H1 (cell line): ENCODE measurements at regions not wholly inside any gene's neighbourhood (a gene's known extent, or its start where the extent isn't known, plus 50 kb on each side); places are given as distances from the start of the nearest gene placed in this dataset.

Experiments used
- CTCF ChIA-PET: fragments of 300-600 bp; sonication (Branson Sonifier 250); formaldehyde crosslinking; loops from one replicate; lab custom pipeline; 2021; ENCODE audit not compliant: partially characterized antibody; lab: Charles Lee
- POLR2A ChIA-PET: fragments of 300-600 bp; sonication (Branson Sonifier 250); formaldehyde crosslinking; loops from one replicate; lab custom pipeline; 2021; ENCODE audit warnings: inconsistent platforms; ENCODE audit not compliant: partially characterized antibody; lab: Charles Lee
- DNase-seq, 2 experiments: peaks; one replicate each; pipeline versions ENCODE4 v3.0.0 to v3.0.0-alpha.2; 2010 to 2022; ENCODE audit warnings: low spot score in 2 of 2, low read depth in 1 of 2, mixed read lengths in 1 of 2
- FAIRE-seq: peaks from 2 replicates; lab custom pipeline; 2011; peaks lifted over from hg19 to GRCh38; lab: Jason Lieb, UNC
- H2AFZ ChIP-seq: 2 replicates; pipeline ENCODE4 v1.8.1; 2012; ENCODE audit warnings: low read length, inconsistent platforms
- H2AK5ac ChIP-seq: 2 replicates; pipeline ENCODE4 v1.6.1; 2013; ENCODE audit warnings: low read depth, low read length
- H2BK120ac ChIP-seq: replicated peaks from 2 replicates; pipeline ENCODE3; 2013; ENCODE audit warnings: low read depth, low read length, inconsistent platforms
- H2BK12ac ChIP-seq: 2 replicates; pipeline ENCODE4 v1.6.1; 2013; ENCODE audit warnings: low read depth, low read length
- H2BK15ac ChIP-seq: 2 replicates; pipeline ENCODE4 v1.6.1; 2013; ENCODE audit warnings: low read length
- H2BK20ac ChIP-seq: 2 replicates; pipeline ENCODE4 v1.6.1; 2013; ENCODE audit warnings: low read length
- H2BK5ac ChIP-seq: 2 replicates; pipeline ENCODE4 v1.6.1; 2013; ENCODE audit warnings: low read depth, low read length
- H3K14ac ChIP-seq: 2 replicates; pipeline ENCODE4 v1.6.1; 2013; ENCODE audit warnings: inconsistent platforms; ENCODE audit not compliant: insufficient read length
- H3K18ac ChIP-seq: 2 replicates; pipeline ENCODE4 v1.6.1; 2013; ENCODE audit warnings: low read length; ENCODE audit errors: extremely low read depth
- H3K23ac ChIP-seq: 2 replicates; pipeline ENCODE4 v1.6.1; 2013; ENCODE audit warnings: inconsistent platforms; ENCODE audit not compliant: insufficient read length
- H3K23me2 ChIP-seq: 2 replicates; pipeline ENCODE4 v1.6.1; 2013; ENCODE audit warnings: low read depth, low read length
- H3K27ac ChIP-seq: 2 replicates; pipeline ENCODE4 v1.6.1; 2011; ENCODE audit warnings: low read depth, low read length, inconsistent platforms
- H3K27me3 ChIP-seq, 4 experiments: replicated peaks in 1 of 4; 1 replicate in 1 of 4; 2 replicates in 3 of 4; pipeline versions ENCODE4 v1.6.1 to v1.8.1; 2011 to 2013; ENCODE audit warnings: low read length in 3 of 4, mild to moderate bottlenecking in 3 of 4, inconsistent platforms in 2 of 4, mixed read lengths in 2 of 4, moderate library complexity in 1 of 4; ENCODE audit not compliant: control insufficient read depth in 3 of 4, insufficient read depth in 3 of 4; ENCODE audit errors: extremely low read depth in 1 of 4
- H3K36me3 ChIP-seq, 4 experiments: 2 replicates each; pipeline versions ENCODE4 v1.6.1 to v1.8.1; 2011 to 2013; ENCODE audit warnings: mild to moderate bottlenecking in 4 of 4, low read length in 3 of 4, moderate library complexity in 2 of 4, control low read depth in 1 of 4, inconsistent platforms in 1 of 4; ENCODE audit not compliant: insufficient read depth in 4 of 4, control insufficient read depth in 2 of 4
- H3K4ac ChIP-seq: replicated peaks from 2 replicates; pipeline ENCODE3; 2013; ENCODE audit warnings: low read length, low read depth, mixed read lengths, inconsistent platforms; ENCODE audit not compliant: insufficient read length
- H3K4me1 ChIP-seq, 4 experiments: replicated peaks in 1 of 4; 1 replicate in 1 of 4; 2 replicates in 3 of 4; pipeline versions ENCODE4 v1.6.1 to v1.8.1; 2011 to 2013; ENCODE audit warnings: low read length in 3 of 4, inconsistent platforms in 2 of 4, mixed read lengths in 1 of 4; ENCODE audit not compliant: insufficient read depth in 4 of 4, control insufficient read depth in 3 of 4
- H3K4me2 ChIP-seq, 2 experiments: 2 replicates each; pipeline versions ENCODE4 v1.6.1 to v1.8.1; 2011 to 2013; ENCODE audit warnings: low read depth in 2 of 2, low read length in 2 of 2, control low read depth in 1 of 2, inconsistent platforms in 1 of 2, mild to moderate bottlenecking in 1 of 2; ENCODE audit not compliant: insufficient read depth in 1 of 2
- H3K4me3 ChIP-seq, 4 experiments: fragments of 200-600, 300-600 bp in 1 of 4; sonication (generic), shearing (Covaris generic), sonication (Bioruptor Twin) in 1 of 4; 2 replicates each; pipeline versions ENCODE4 v1.5.1 to v1.8.1; 2011 to 2016; ENCODE audit warnings: low read length in 4 of 4, low read depth in 3 of 4, control low read depth in 2 of 4, inconsistent platforms in 2 of 4, mild to moderate bottlenecking in 2 of 4, mixed read lengths in 1 of 4, moderate library complexity in 1 of 4; ENCODE audit not compliant: insufficient read depth in 2 of 4; ENCODE audit errors: extremely low read depth in 1 of 4
- H3K56ac ChIP-seq: replicated peaks from 2 replicates; pipeline ENCODE3; 2013; ENCODE audit warnings: low read depth, mild to moderate bottlenecking, mixed read lengths, low read length, inconsistent platforms; ENCODE audit not compliant: insufficient read length
- H3K79me1 ChIP-seq: 2 replicates; pipeline ENCODE4 v1.6.1; 2013; ENCODE audit warnings: low read depth, low read length, control low read depth
- H3K79me2 ChIP-seq, 2 experiments: 2 replicates each; pipeline versions ENCODE4 v1.6.1 to v1.8.1; 2012 to 2013; ENCODE audit warnings: low read length in 2 of 2, mild to moderate bottlenecking in 2 of 2, inconsistent platforms in 1 of 2; ENCODE audit not compliant: insufficient read depth in 2 of 2, control insufficient read depth in 1 of 2
- H3K9ac ChIP-seq, 4 experiments: replicated peaks in 1 of 4; 1 replicate in 1 of 4; 2 replicates in 3 of 4; pipeline versions ENCODE4 v1.6.1 to v1.8.1; 2011 to 2013; ENCODE audit warnings: low read depth in 3 of 4, low read length in 3 of 4, control low read depth in 2 of 4, mild to moderate bottlenecking in 2 of 4, moderate library complexity in 2 of 4, inconsistent platforms in 1 of 4; ENCODE audit errors: extremely low read depth in 1 of 4
- H3K9me3 ChIP-seq, 2 experiments: 2 replicates each; pipeline versions ENCODE4 v1.6.1 to v1.8.1; 2012 to 2013; ENCODE audit warnings: mild to moderate bottlenecking in 2 of 2, moderate library complexity in 2 of 2, control low read depth in 1 of 2, inconsistent platforms in 1 of 2, low read depth in 1 of 2, low read length in 1 of 2, mixed read lengths in 1 of 2; ENCODE audit not compliant: insufficient read depth in 2 of 2
- H4K20me1 ChIP-seq, 2 experiments: replicated peaks in 1 of 2; 2 replicates each; pipeline versions ENCODE3 to v1.8.1; 2011 to 2013; ENCODE audit warnings: inconsistent platforms in 2 of 2, low read length in 2 of 2, mild to moderate bottlenecking in 1 of 2; ENCODE audit not compliant: insufficient read depth in 2 of 2, control insufficient read depth in 1 of 2
- H4K5ac ChIP-seq: 2 replicates; pipeline ENCODE4 v1.6.1; 2013; ENCODE audit warnings: low read length, low read depth, mixed read lengths, inconsistent platforms; ENCODE audit not compliant: insufficient read length
- H4K8ac ChIP-seq: 2 replicates; pipeline ENCODE4 v1.8.0; 2013; ENCODE audit warnings: mild to moderate bottlenecking, moderate library complexity, low read length, inconsistent platforms; ENCODE audit not compliant: insufficient read depth; ENCODE audit errors: extremely low read depth
- H4K91ac ChIP-seq: replicated peaks from 2 replicates; pipeline ENCODE3; 2013; ENCODE audit warnings: low read length, mixed read lengths, inconsistent platforms; ENCODE audit not compliant: insufficient read length
- E2F6 ChIP-seq: IDR thresholded peaks from 2 replicates; pipeline ENCODE4 v1.6.1; 2012; ENCODE audit warnings: inconsistent platforms
- EZH2 ChIP-seq: fragments of 200-600 bp; sonication (generic); IDR thresholded peaks from 2 replicates; pipeline ENCODE4 v1.7.1; 2012; ENCODE audit warnings: low read depth, mild to moderate bottlenecking, moderate library complexity, low read length, inconsistent platforms; ENCODE audit not compliant: severe bottlenecking
- GABPA ChIP-seq: IDR thresholded peaks from 2 replicates; pipeline ENCODE4 v1.6.1; 2011; ENCODE audit warnings: mild to moderate bottlenecking, low read length, moderate library complexity, borderline replicate concordance; ENCODE audit not compliant: insufficient read depth
- GTF2F1 ChIP-seq: IDR thresholded peaks from 2 replicates; pipeline ENCODE4 v1.6.1; 2012; ENCODE audit warnings: low read depth, low read length, improper control_type of control experiment, borderline replicate concordance
- HDAC6 ChIP-seq: IDR thresholded peaks from one replicate; pipeline ENCODE4 v1.7.1; 2012; ENCODE audit warnings: low read depth, mild to moderate bottlenecking, inconsistent platforms, low read length, moderate library complexity
- PHF8 ChIP-seq: fragments of 200-600 bp; sonication (generic); conservative IDR thresholded peaks from 2 replicates; pipeline ENCODE4 v1.7.1; 2012; ENCODE audit warnings: low read depth, mild to moderate bottlenecking, inconsistent platforms, low read length, moderate library complexity

DNA sequence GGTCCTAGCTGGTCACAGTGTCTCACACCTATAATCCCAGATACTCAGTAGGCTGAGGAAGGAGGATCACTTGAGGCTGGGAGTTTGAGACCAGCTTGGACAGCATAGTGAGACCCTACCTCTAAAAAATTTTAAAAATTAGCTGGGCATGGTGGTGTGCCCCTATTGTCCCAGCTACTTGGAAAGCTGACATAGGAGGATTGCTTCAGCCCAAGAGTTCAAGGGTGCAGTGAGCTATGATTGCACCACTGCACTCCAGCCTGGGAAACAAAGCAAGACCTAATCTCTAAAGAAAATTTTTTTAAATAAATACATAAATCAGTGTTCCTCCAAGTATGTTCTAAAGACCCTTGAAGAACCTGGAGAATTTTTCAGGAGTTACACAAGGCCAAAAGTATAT lies 50.6 kb upstream of the GNAO1 start:
- Histone ChIP-seq H3K9ac (no peak overlapping the region), H4K91ac (no peak overlapping the region), H2BK120ac (no peak overlapping the region), H4K20me1 (no peaks in the 10 kb centered on the region), H4K5ac (no peak overlapping the region), H3K79me1 (no peaks in the 10 kb centered on the region), H3K56ac (no peak overlapping the region), H3K9me3 (no peaks in the 10 kb centered on the region), H2BK20ac (no peak overlapping the region), H2BK5ac (no peak overlapping the region), H3K23me2 (no peaks in the 10 kb centered on the region), H3K27me3 (no peaks in the 10 kb centered on the region), H3K23ac (no peak overlapping the region), H2AFZ (no peak overlapping the region), H2BK12ac (no peak overlapping the region), H3K4me2 (no peak overlapping the region), H4K8ac (no peak overlapping the region), H3K79me2 (no peaks in the 10 kb centered on the region), H3K27ac (no peak overlapping the region), H3K18ac (no peak overlapping the region), H2AK5ac (no peak overlapping the region), H3K4ac (no peak overlapping the region), H3K4me3 (no peak overlapping the region), H2BK15ac (no peak overlapping the region), H3K14ac (no peak overlapping the region), H3K36me3 (no peaks in the 10 kb centered on the region), H3K4me1 (0 out of 7 replicates have a peak, but pooled peaks cover 0 to 3% (median 0%) of the 10 kb centered on the region in 4 experiments)
- TF ChIP-seq HDAC6, result no peak
- TF ChIP-seq E2F6, result no peak
- no peak for TF ChIP-seq GTF2F1
- TF ChIP-seq GABPA, result no peak
- no peak for TF ChIP-seq PHF8
- no peak for TF ChIP-seq EZH2
- CTCF ChIA-PET, result no interaction called here
- no peak for FAIRE-seq
- no peak for DNase-seq
- POLR2A ChIA-PET, result no interaction called here
